ENCODE measurements at regions not wholly inside any gene's neighbourhood (a gene's known extent, or its start where the extent isn't known, plus 50 kb on each side); places are given as distances from the start of the nearest gene placed in this dataset.

- no peak overlapping the region for H3K4me3 ChIP-seq
Observed at GRCh38 chr2:234292205-234292961, 204.5 kb downstream of the ARL4C start.

DNA sequence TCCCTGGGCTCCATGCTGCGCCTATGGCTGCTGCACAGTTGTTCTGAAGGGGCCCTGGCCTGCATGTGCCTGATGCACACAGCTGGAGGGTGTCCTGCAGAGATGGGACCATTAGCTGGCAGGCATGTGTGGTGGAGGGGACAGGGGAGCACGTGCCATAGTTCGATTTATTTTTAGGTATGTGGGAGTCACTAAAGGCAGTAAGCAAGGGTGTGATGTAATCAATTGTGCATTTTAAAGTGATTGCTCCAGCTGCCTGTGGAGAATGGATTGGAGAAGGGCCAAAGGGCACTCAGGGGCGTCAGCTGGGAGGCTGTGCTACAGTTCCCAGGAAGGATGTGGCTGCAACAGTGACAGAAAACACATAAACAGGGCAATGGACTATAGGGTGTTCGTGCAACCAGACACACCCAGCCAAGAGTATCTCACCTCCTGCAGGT is 205.1 kb downstream of the ARL4C start:
- Histone ChIP-seq H3K27ac (peak overlapping the region in 18 of 21 experiments; percentile 7 to 96 (median 79)), H3K4me3 (no peak overlapping the region)

More at GRCh38 chr2:234292205-234292961, 204.5 kb downstream of the ARL4C start:
- H3K27ac ChIP-seq = peak overlapping the region in 16 of 21 experiments; percentile 41 to 96 (median 82)

DNA sequence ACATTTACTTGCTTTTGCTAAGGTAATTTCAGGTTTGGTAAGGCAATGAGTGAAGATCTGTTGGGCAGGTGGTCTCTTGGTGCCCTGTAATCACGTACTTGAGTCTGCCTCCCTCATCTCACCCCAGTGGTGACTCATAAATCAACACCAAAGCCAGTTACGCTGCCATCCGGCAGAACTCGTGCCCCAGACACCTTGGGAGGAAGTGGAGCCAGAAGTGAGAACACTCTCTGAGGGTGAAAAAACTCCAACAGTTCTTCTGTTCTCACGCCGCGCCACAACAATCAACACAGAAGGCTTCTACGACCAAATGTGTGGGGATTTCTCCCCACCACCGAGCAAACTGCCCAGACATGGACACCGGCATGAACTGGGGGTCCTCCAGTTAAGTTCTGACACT is 206.2 kb downstream of the ARL4C start:
- Histone ChIP-seq H3K4me3 (no peak overlapping the region), H3K27ac (peak overlapping the region; percentile 26 to 96 (median 77))

- Histone ChIP-seq H3K4me3 (no peak overlapping the region), H3K27ac (peak overlapping the region; percentile 26 to 96 (median 77))
Observed at GRCh38 chr2:234289834-234290590, 206.9 kb downstream of the ARL4C start.

DNA sequence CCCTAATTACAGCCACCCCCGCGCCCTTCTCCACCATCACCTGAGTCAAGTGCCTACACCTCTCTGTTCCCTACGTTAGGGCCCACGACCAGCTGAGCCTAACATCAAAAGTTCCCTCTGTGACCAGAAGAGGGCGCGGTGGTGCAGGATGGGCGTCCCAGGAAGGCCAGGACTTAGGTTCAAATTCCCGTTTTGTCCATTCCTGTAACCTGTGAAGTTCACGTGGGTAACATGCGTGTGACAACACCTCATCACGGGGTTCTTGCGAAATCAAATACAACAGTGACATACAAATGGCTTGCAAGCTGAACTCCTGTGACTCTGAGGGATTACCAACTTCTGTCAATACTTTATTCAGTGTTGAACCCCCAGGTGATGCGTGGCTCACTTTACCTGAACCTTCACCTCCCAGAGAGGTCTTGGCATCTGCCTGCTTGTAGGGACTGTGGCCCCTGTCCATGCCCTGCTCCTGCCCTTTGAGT is 207.9 kb downstream of the ARL4C start:
- H3K27ac ChIP-seq = peak overlapping the region in 19 of 21 experiments; percentile 14 to 96 (median 76)
- H3K4me3 ChIP-seq = no peak overlapping the region

GRCh38 chr2:234287650-234288049 is 209.2 kb downstream of the ARL4C start:
- Histone ChIP-seq H3K27ac (no peak overlapping the region), H3K4me3 (no peak overlapping the region)

GRCh38 chr2:234286956-234287355 is 209.9 kb downstream of the ARL4C start:
- H3K27ac ChIP-seq = peak overlapping the region in 1 of 21 experiments; percentile 46
- no peak overlapping the region for H3K4me3 ChIP-seq

GRCh38 chr2:234286118-234286598 is 210.7 kb downstream of the ARL4C start:
- Histone ChIP-seq H3K27ac (no peak overlapping the region), H3K4me3 (no peak overlapping the region)

DNA sequence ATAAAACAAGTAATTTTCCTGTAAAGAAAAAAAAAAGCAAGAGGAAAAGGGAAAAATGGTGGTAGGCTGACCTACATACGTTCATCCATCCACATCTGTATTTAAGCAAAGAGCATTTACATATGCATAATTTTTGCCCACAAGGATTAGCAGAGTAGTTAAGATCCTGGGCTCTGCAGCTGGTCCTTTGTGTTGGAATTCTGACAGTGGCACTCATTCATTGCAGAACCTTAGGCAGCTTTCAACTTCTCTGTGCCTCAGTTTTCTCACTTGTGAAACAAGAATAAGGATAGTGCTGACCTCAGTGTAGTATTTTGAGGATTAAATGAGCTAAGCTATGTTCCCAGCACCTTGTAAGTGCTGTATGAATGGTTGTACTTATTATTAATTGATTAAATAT is 211.3 kb downstream of the ARL4C start:
- peak overlapping the region in 1 of 21 experiments; percentile 15 for H3K27ac ChIP-seq
- no peak overlapping the region for H3K4me3 ChIP-seq

GRCh38 chr2:234279637-234280036 is 217.2 kb downstream of the ARL4C start:
- H3K27ac ChIP-seq = peak overlapping the region in 1 of 21 experiments; percentile 59
- H3K4me3 ChIP-seq = no peak overlapping the region

DNA sequence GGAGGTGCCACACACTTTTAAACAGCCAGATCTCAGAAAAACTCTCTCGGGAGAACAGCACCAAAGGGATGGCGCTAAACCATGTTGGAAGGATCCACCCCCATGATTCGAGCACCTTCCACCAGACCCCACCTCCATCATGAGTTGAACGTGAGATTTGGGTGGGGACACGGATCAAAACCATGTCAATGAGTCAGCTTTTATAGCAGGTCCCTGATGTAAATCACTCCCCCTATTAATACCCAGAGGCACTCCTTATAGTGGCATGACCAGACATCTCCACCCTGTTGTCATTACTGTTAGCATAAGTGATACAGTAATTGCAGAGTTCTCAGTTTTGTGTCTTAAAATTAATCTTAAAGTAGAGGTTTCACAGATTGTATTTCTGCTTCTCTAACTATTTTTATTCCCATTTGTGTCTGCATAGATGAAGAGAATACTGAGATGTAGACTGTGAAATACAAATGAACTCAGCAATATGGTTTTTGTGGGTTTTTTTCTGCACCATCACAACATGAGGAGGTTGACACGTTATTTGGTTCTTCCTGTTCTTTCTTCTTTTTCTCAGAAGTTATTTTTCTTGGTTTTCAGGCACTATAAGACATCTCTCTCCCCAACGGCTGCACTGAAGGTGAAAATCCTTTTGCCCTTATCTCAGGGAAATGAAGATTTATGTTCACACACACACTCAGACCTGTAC is 218.2 kb downstream of the ARL4C start:
- no peak overlapping the region for H3K4me3 ChIP-seq
- peak overlapping the region in 2 of 21 experiments; percentile 1 to 59 for H3K27ac ChIP-seq

DNA sequence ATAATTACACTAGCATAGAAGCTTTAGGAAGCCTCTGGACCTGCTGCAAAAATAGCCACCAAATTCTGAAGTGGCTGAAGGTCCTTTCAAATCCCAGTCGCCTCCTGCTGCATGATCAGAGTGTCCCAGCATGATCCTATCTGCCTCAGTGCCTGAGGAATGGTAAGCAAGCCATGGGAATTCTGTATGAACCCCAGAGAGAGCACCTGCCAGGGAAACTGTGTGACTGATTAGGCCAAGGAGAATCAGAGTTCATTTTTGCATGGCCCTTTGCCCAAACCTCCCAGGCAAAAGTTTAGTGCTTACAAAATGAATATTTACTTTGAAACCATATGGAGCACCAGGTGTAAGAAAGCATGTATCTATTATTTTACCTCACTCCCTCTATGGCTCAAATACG is 221.4 kb downstream of the ARL4C start:
- no peak overlapping the region for H3K27ac ChIP-seq
- no peak overlapping the region for H3K4me3 ChIP-seq

DNA sequence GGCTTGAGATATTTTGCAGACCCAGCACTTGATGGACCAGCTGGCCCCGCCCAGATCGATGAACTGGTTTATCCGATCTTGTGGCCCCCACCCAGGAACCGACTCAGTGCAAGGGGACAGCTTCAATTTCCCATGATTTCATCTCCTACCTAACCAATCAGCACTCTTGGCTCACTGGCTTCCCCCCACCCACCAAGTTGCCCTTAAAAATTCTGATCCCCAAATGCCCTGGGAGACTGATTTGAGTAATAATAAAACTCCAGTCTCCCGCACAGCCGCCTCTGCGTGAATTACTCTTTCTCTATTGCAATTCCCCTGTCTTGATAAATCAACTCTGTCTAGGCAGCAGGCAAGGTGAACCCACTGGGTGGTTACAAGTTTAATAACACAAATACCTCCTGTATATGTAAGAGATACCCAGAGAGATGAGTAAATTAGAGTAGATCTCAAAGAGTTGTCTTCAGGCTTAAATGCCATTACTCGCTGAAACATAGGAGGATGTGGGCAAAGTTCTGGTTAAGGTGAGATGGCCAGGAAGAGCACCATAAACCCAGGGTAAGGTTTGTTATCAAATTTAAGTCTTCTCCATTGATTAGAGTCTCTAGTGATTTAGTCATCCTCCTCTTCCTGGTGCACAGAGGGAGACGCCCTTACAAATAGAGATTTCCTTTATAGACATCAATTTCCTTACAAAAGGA is 222.8 kb downstream of the ARL4C start:
- H3K4me3 ChIP-seq = no peak overlapping the region
- H3K27ac ChIP-seq = peak overlapping the region in 1 of 21 experiments; percentile 61

DNA sequence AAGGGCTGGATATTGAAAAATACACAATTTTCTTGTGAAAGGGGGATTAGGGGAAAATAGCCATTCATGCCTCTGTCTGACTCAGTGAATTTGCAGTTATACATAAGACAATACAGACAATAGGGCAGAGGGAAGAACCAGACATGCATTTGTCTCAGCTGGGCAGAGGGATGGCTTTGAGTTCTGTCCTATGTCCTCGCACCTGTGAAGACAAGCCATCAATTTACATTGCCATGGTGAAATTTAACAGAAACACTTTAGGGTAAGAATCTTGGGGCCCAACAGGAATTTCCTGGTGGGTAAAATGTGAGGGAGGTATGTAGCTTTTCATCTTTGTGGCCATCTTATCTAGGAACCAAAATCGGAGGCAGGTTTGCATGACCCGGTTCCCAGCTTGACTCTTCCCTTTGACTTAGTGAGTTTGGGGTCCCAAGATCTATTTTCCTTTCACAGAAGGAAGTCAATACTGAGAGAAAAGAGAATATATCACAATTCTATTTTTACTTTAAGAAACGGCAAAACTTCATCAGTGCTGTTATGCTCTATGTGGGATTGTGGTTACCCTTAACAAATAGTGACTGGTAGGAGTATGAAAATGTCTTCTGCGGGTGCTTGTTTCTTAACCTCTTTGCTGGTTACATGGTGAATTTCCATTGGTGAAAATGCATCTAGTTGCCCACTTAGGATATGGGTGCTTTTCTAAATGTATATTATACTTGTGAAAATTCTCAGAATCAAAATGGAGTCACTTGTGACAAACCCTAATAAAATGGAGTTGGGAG is 221.8 kb downstream of the SPP2 start:
- Histone ChIP-seq H3K27ac (peak overlapping the region in 1 of 21 experiments; percentile 61), H3K4me3 (no peak overlapping the region)

GRCh38 chr2:234271338-234271737 is 220.8 kb downstream of the SPP2 start:
- H3K4me3 ChIP-seq = no peak overlapping the region
- H3K27ac ChIP-seq = no peak overlapping the region

DNA sequence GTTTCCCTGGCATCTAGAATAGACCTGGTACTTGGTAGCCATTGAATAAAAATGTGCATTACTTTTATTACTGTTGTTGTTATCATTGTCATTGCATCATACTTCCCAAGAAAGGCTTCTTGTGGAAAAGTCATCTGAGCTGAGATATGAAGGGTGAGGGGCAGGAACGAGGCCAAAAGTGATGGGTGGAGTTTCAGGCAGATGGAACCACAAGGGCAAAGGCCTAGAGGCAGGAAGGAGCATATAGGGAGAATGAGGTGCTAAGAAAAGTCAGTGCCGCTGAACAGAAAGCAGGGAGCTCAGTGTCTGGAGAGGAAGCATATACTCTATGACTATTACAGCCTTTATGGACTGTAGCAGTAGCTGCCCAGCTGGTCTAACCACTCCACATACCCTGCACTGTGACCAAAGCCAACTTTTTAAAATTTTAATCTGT is 219.3 kb downstream of the SPP2 start:
- H3K4me3 ChIP-seq = no peak overlapping the region
- no peak overlapping the region for H3K27ac ChIP-seq

DNA sequence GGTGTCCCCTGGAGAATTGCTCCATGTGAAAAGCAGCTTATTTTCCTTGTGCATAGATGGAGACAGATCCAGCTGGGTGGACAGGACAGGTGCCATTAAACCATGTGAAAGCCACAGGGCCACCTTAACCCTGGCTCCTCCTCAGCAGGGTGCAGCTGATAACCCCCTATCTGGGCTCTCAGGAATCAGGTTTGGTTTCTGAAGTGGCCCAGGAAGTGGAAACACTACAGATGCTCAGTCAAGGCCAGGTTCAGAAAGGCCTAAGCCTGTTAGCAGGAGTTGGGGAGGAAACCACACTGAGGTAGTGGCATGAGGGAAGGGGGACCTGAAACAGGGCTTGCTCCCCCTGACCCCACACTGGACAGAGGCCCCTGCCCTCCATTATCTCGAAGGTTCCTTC is 217.0 kb downstream of the SPP2 start:
- Histone ChIP-seq H3K4me3 (no peak overlapping the region), H3K27ac (no peak overlapping the region)

GRCh38 chr2:234266952-234267351 is 216.4 kb downstream of the SPP2 start:
- H3K4me3 ChIP-seq = no peak overlapping the region
- no peak overlapping the region for H3K27ac ChIP-seq

GRCh38 chr2:234265206-234265605 is 214.7 kb downstream of the SPP2 start:
- no peak overlapping the region for H3K4me3 ChIP-seq
- H3K27ac ChIP-seq = no peak overlapping the region

Data from skin epidermis (tissue), 12 donors.